ENCODE measurements at regions not wholly inside any gene's neighbourhood (a gene's known extent, or its start where the extent isn't known, plus 50 kb on each side); places are given as distances from the start of the nearest gene placed in this dataset.

DNA sequence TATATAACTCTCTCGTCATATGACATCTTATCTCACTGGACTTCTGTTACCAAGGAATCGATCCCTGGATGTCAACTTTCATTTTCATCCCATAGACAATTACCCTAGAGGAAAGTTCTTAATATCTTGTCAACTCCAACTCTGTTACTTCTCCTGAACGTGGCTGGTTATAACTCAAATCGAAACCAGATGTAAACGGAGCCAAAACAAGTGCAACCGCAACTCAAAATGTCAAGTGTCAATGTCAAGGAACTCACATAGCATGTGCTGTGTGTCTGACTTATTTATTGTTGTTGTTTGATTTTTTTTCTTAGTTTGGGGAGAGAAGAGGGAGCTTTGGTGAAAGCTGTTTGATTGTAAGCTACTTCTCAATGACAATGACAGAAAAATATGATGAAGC lies 108.6 kb downstream of the VIP start:
- TF ChIP-seq, protein P1, sequence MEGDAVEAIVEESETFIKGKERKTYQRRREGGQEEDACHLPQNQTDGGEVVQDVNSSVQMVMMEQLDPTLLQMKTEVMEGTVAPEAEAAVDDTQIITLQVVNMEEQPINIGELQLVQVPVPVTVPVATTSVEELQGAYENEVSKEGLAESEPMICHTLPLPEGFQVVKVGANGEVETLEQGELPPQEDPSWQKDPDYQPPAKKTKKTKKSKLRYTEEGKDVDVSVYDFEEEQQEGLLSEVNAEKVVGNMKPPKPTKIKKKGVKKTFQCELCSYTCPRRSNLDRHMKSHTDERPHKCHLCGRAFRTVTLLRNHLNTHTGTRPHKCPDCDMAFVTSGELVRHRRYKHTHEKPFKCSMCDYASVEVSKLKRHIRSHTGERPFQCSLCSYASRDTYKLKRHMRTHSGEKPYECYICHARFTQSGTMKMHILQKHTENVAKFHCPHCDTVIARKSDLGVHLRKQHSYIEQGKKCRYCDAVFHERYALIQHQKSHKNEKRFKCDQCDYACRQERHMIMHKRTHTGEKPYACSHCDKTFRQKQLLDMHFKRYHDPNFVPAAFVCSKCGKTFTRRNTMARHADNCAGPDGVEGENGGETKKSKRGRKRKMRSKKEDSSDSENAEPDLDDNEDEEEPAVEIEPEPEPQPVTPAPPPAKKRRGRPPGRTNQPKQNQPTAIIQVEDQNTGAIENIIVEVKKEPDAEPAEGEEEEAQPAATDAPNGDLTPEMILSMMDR (IDR thresholded peaks at IDR 0.05; ENCODE audit: low read depth, low read length) = no peak
- no peak for TF ChIP-seq POLR2A (IDR thresholded peaks at IDR 0.05; ENCODE audit: extremely low read depth, insufficient read length)
